ENCODE measurements at regions not wholly inside any gene's neighbourhood (a gene's known extent, or its start where the extent isn't known, plus 50 kb on each side); places are given as distances from the start of the nearest gene placed in this dataset.

DNA sequence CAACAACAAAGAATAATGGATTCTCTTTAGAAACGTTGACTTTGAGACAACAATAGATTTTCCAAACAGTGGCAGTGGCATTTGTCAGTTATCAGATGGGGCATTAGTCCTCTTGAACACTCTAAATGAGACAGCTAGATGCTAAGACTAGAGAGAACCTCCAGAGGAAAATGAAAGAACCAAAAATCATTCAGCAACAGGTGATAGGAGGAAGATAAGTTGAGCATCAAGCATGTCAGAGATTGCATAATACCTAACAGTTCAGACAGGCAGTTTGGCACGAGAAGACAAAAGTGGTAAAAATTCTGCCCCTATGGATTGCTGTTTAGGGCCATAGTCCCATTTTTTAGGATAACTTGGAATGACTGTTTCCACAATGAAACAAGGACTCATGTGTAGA lies 67.9 kb upstream of the NOL4 start:
- WGBS, 2 experiments (ENCODE audit: insufficient coverage in 1 of 2, insufficient read length in 1 of 2), result 76 to 79% methylated on average over 2 of the region's 2 CpGs
- Histone ChIP-seq H3K4me1 (ENCODE audit: control insufficient read depth, insufficient read depth, low read length) (no peaks in the 10 kb centered on the region), H3K27ac (ENCODE audit: low read depth, low read length) (no peak overlapping the region), H3K27me3 (ENCODE audit: control insufficient read depth, insufficient read depth, low read length, poor library complexity, severe bottlenecking) (no peaks in the 10 kb centered on the region), H3K36me3 (ENCODE audit: control insufficient read depth, insufficient read depth, low read length) (no peaks in the 10 kb centered on the region), H3K4me3 (ENCODE audit: low read length) (no peak overlapping the region), H3K9me3 (ENCODE audit: control insufficient read depth, low read length) (peaks cover 28% of the 10 kb centered on the region), H3K9ac (ENCODE audit: extremely low read depth, low read length, poor library complexity, severe bottlenecking) (no peak overlapping the region)
- Mint-ChIP-seq H3K27ac (no peak overlapping the region), H3K9me3 (peaks cover 22% of the 10 kb centered on the region), H3K27me3 (ENCODE audit: insufficient read depth) (no peaks in the 10 kb centered on the region), H3K4me1 (peaks cover 26% of the 10 kb centered on the region), H3K4me3 (no peak overlapping the region), H3K36me3 (ENCODE audit: low read depth) (peaks cover 10% of the 10 kb centered on the region)
- TF ChIP-seq, protein P1, sequence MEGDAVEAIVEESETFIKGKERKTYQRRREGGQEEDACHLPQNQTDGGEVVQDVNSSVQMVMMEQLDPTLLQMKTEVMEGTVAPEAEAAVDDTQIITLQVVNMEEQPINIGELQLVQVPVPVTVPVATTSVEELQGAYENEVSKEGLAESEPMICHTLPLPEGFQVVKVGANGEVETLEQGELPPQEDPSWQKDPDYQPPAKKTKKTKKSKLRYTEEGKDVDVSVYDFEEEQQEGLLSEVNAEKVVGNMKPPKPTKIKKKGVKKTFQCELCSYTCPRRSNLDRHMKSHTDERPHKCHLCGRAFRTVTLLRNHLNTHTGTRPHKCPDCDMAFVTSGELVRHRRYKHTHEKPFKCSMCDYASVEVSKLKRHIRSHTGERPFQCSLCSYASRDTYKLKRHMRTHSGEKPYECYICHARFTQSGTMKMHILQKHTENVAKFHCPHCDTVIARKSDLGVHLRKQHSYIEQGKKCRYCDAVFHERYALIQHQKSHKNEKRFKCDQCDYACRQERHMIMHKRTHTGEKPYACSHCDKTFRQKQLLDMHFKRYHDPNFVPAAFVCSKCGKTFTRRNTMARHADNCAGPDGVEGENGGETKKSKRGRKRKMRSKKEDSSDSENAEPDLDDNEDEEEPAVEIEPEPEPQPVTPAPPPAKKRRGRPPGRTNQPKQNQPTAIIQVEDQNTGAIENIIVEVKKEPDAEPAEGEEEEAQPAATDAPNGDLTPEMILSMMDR (conservative IDR thresholded peaks at IDR 0.05), result no peak
- DNase-seq, result no peak

DNA sequence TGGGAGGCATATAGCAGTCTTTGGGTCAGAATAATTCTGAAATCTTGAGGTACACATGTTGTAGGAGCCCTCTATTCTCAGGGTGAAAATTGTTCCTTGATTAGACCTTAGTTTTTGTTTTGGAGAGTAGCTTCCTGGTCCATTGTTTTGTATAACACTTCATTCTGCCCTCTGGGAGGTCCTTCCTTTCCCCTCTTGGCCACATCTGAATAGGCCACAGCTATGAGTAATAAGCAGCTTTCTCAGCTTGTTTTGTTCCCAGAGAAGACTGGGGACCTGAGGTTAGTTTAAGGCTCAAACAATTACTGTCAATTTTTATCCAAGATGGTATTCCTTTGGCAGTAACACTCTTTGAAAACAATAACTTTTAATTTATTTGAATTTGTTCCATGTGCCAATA lies 72.6 kb upstream of the NOL4 start:
- peak overlapping the region; percentile 30 for H3K27ac Mint-ChIP-seq

DNA sequence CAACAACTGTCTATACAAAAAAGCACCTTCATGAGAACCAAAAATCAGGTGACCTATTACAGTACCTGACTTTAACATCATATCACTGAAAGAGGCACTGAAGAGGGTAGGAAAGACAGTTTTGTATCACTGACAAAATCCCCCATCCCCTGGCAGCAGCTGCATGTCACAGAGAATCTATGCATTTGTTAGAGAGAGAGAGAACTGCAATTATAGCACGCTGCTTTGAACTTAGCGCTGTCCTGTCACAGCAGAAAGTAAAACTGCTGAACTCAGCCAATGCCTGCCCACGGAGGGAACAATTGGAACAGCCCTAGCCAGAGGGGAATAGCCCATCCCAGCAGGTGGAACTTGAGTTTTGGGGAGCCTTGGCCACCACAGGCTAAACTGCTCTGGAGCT lies 75.1 kb upstream of the NOL4 start:
- peaks cover 13% of the 10 kb centered on the region for H3K9me3 ChIP-seq (ENCODE audit: control insufficient read depth, low read length)
- TF ChIP-seq, protein P1 (conservative IDR thresholded peaks at IDR 0.05), result no peak
- H3K9ac ChIP-seq (ENCODE audit: extremely low read depth, low read length, poor library complexity, severe bottlenecking), result no peak overlapping the region
- H3K9me3 Mint-ChIP-seq, result peaks cover 14% of the 10 kb centered on the region
- peaks cover 4% of the 10 kb centered on the region for H3K36me3 Mint-ChIP-seq (ENCODE audit: low read depth)
- no peaks in the 10 kb centered on the region for H3K4me1 ChIP-seq (ENCODE audit: control insufficient read depth, insufficient read depth, low read length)
- peaks cover 20% of the 10 kb centered on the region for H3K4me1 Mint-ChIP-seq
- 89 to 100% methylated on average over 2 to 3 of the region's 3 CpGs for WGBS, 2 experiments (ENCODE audit: insufficient coverage in 1 of 2, insufficient read length in 1 of 2)
- no peak overlapping the region for H3K27ac Mint-ChIP-seq
- no peak overlapping the region for H3K4me3 Mint-ChIP-seq
- H3K27ac ChIP-seq (ENCODE audit: low read depth, low read length), result no peak overlapping the region
- no peaks in the 10 kb centered on the region for H3K27me3 ChIP-seq (ENCODE audit: control insufficient read depth, insufficient read depth, low read length, poor library complexity, severe bottlenecking)
- H3K36me3 ChIP-seq (ENCODE audit: control insufficient read depth, insufficient read depth, low read length), result no peaks in the 10 kb centered on the region
- H3K4me3 ChIP-seq (ENCODE audit: low read length), result no peak overlapping the region
- DNase-seq, result no peak
- no peaks in the 10 kb centered on the region for H3K27me3 Mint-ChIP-seq (ENCODE audit: insufficient read depth)

More for the DNA sequence above, 72.6 kb upstream of the NOL4 start:
- Histone ChIP-seq H3K4me1 (ENCODE audit: control insufficient read depth, insufficient read depth, low read length) (no peaks in the 10 kb centered on the region), H3K9me3 (ENCODE audit: control insufficient read depth, low read length) (peaks cover 16% of the 10 kb centered on the region), H3K27ac (ENCODE audit: low read depth, low read length) (no peak overlapping the region), H3K27me3 (ENCODE audit: control insufficient read depth, insufficient read depth, low read length, poor library complexity, severe bottlenecking) (no peaks in the 10 kb centered on the region), H3K4me3 (ENCODE audit: low read length) (no peak overlapping the region), H3K36me3 (ENCODE audit: control insufficient read depth, insufficient read depth, low read length) (no peaks in the 10 kb centered on the region), H3K9ac (ENCODE audit: extremely low read depth, low read length, poor library complexity, severe bottlenecking) (no peak overlapping the region)
- peaks cover 16% of the 10 kb centered on the region for H3K9me3 Mint-ChIP-seq
- no peak for DNase-seq
- no peaks in the 10 kb centered on the region for H3K27me3 Mint-ChIP-seq (ENCODE audit: insufficient read depth)
- H3K36me3 Mint-ChIP-seq (ENCODE audit: low read depth), result peaks cover 4% of the 10 kb centered on the region
- H3K4me3 Mint-ChIP-seq, result no peak overlapping the region
- TF ChIP-seq, protein P1 (conservative IDR thresholded peaks at IDR 0.05), result no peak
- H3K4me1 Mint-ChIP-seq, result peaks cover 25% of the 10 kb centered on the region
